Upper lobe of left lung (tissue), 4 donors: ENCODE measurements at regions not wholly inside any gene's neighbourhood (a gene's known extent, or its start where the extent isn't known, plus 50 kb on each side); places are given as distances from the start of the nearest gene placed in this dataset.

ENCODE experiments used
- EP300 ChIP-seq, 4 donors: sonication (generic); formaldehyde crosslinking; IDR thresholded peaks; one replicate each; pipeline ENCODE4 v1.5.1; 2017; ENCODE audit warnings: antibody characterized with exemption in 4 of 4, control low read depth in 2 of 4
- POLR2A ChIP-seq, 4 donors: fragments of 450-650 bp; IDR thresholded peaks; one replicate each; pipeline ENCODE4 v1.5.1; 2016 to 2017; ENCODE audit warnings: antibody characterized with exemption in 4 of 4, mild to moderate bottlenecking in 2 of 4
- POLR2AphosphoS5 ChIP-seq, 2 donors: sonication (generic); formaldehyde crosslinking; IDR thresholded peaks; one replicate each; pipeline ENCODE4 v1.5.1; 2017; ENCODE audit warnings: antibody characterized with exemption in 2 of 2
- TF ChIP-seq, protein P1 (sequence below), 6 experiments: fragments of 450-650 bp in 4 of 6; fragments of 200-600 bp in 2 of 6; sonication (generic) in 2 of 6; IDR thresholded peaks; one replicate each; pipeline ENCODE4 v1.5.1; 2016 to 2019; ENCODE audit warnings: antibody characterized with exemption in 6 of 6

DNA sequence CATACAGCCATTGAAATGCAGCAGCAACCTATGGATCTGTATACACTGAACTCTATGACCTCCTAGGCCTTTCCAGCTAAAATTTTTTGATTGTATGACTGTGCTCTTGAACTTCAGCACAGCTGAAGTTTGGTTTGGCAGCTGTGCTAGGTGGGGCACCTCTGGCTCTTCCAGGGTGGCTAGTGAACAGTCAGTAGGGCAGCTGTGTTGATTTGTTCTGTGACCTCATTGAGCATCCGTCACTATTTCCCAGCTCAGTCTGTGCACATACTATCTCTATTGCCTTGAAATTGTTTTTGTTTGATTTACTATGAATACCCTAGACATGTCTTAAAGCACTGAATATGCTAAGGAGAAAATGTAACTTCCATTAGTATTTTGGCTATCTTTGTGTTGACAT is 363.2 kb upstream of the NAALADL2 start:
- TF ChIP-seq POLR2A (IDR thresholded peaks at IDR 0.05) (no peak), EP300 (IDR thresholded peaks at IDR 0.05) (no peak), POLR2AphosphoS5 (IDR thresholded peaks at IDR 0.05) (no peak)
- TF ChIP-seq, protein P1, sequence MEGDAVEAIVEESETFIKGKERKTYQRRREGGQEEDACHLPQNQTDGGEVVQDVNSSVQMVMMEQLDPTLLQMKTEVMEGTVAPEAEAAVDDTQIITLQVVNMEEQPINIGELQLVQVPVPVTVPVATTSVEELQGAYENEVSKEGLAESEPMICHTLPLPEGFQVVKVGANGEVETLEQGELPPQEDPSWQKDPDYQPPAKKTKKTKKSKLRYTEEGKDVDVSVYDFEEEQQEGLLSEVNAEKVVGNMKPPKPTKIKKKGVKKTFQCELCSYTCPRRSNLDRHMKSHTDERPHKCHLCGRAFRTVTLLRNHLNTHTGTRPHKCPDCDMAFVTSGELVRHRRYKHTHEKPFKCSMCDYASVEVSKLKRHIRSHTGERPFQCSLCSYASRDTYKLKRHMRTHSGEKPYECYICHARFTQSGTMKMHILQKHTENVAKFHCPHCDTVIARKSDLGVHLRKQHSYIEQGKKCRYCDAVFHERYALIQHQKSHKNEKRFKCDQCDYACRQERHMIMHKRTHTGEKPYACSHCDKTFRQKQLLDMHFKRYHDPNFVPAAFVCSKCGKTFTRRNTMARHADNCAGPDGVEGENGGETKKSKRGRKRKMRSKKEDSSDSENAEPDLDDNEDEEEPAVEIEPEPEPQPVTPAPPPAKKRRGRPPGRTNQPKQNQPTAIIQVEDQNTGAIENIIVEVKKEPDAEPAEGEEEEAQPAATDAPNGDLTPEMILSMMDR (IDR thresholded peaks at IDR 0.05): no peak
